GM12865 (cell line): ENCODE measurements at regions not wholly inside any gene's neighbourhood (a gene's known extent, or its start where the extent isn't known, plus 50 kb on each side); places are given as distances from the start of the nearest gene placed in this dataset.

Source experiments
- DNase-seq: peaks from one replicate; pipeline ENCODE4 v3.0.0; 2010; ENCODE audit warnings: low read depth
- H3K4me3 ChIP-seq: 2 replicates; pipeline ENCODE4 v1.5.1; 2011; ENCODE audit warnings: mild to moderate bottlenecking, low read depth, low read length, control low read depth
- CTCF ChIP-seq: IDR thresholded peaks from 2 replicates; pipeline ENCODE4 v1.5.1; 2011; ENCODE audit warnings: low read length, control low read depth, low read depth, inconsistent platforms; ENCODE audit not compliant: insufficient read depth; ENCODE audit errors: missing control alignments

- TF ChIP-seq CTCF: no peak
- H3K4me3 ChIP-seq: no peak overlapping the region
- DNase-seq: no peak
These were observed 133.5 kb downstream of the NCOR2 start for GRCh38 chr12:124433879-124434278.

GRCh38 chr12:124433147-124433874 is 134.1 kb downstream of the NCOR2 start:
- DNase-seq: no peak
- H3K4me3 ChIP-seq: no peak overlapping the region
- TF ChIP-seq CTCF: no peak

- no peak for DNase-seq
- TF ChIP-seq CTCF: no peak
- H3K4me3 ChIP-seq: no peak overlapping the region
These were observed 135.0 kb downstream of the NCOR2 start for GRCh38 chr12:124432376-124432775.

- DNase-seq: no peak
- TF ChIP-seq CTCF: no peak
- no peak overlapping the region for H3K4me3 ChIP-seq
These were observed 135.4 kb downstream of the NCOR2 start for GRCh38 chr12:124431971-124432370.

- no peak overlapping the region for H3K4me3 ChIP-seq
- TF ChIP-seq CTCF: no peak
- no peak for DNase-seq
These were observed 135.6 kb downstream of the RFLNA start for GRCh38 chr12:124430491-124430890.

GRCh38 chr12:124429535-124429934 is 134.6 kb downstream of the RFLNA start:
- H3K4me3 ChIP-seq: no peak overlapping the region
- DNase-seq: no peak
- TF ChIP-seq CTCF: no peak

- no peak overlapping the region for H3K4me3 ChIP-seq
- no peak for DNase-seq
- TF ChIP-seq CTCF: no peak
These were observed 133.9 kb downstream of the RFLNA start for GRCh38 chr12:124428792-124429281.
